ENCODE measurements at regions not wholly inside any gene's neighbourhood (a gene's known extent, or its start where the extent isn't known, plus 50 kb on each side); places are given as distances from the start of the nearest gene placed in this dataset.

GRCh38 chr16:35557731-35558130 is 2098.3 kb downstream of the TP53TG3F start:
- TF ChIP-seq CTCF (IDR thresholded peaks at IDR 0.05 in 2 of 3, conservative IDR thresholded peaks at IDR 0.05 in 1 of 3; ENCODE audit: borderline replicate concordance in 1 of 3, insufficient read depth in 1 of 3, low read depth in 2 of 3, low read length in 2 of 3), result no peak
- no peak for TF ChIP-seq MAX (IDR thresholded peaks at IDR 0.05)
- TF ChIP-seq ZFX (IDR thresholded peaks at IDR 0.05), result no peak
- TF ChIP-seq EZH2 (IDR thresholded peaks at IDR 0.05), result no peak
- no peak for TF ChIP-seq POLR2AphosphoS5 (IDR thresholded peaks at IDR 0.05; ENCODE audit: low read depth, low read length)
- no peak for TF ChIP-seq SRF (IDR thresholded peaks at IDR 0.05; ENCODE audit: low read depth)
- TF ChIP-seq EZH2phosphoT487 (IDR thresholded peaks at IDR 0.05; ENCODE audit: borderline replicate concordance), result no peak
- no peak for TF ChIP-seq REST (IDR thresholded peaks at IDR 0.05; ENCODE audit: low read depth)
- no peak for TF ChIP-seq EGR1 (IDR thresholded peaks at IDR 0.05; ENCODE audit: low read depth)
- TF ChIP-seq SP1 (IDR thresholded peaks at IDR 0.05; ENCODE audit: low read depth), result no peak
- no peak for TF ChIP-seq RAD21 (IDR thresholded peaks at IDR 0.05; ENCODE audit: low read depth)
- TF ChIP-seq SIN3A (IDR thresholded peaks at IDR 0.05; ENCODE audit: low read depth), result no peak
- TF ChIP-seq CEBPB (IDR thresholded peaks at IDR 0.05; ENCODE audit: low read depth), result no peak
- no peak for TF ChIP-seq JUND (IDR thresholded peaks at IDR 0.05)

All from HCT116 (cell line).